WI38 (cell line): ENCODE measurements at regions not wholly inside any gene's neighbourhood (a gene's known extent, or its start where the extent isn't known, plus 50 kb on each side); places are given as distances from the start of the nearest gene placed in this dataset.

Experiments
- H3K4me3 ChIP-seq: 2 replicates; pipeline ENCODE4 v1.5.1; 2011; ENCODE audit warnings: low read depth, mild to moderate bottlenecking, control low read depth, low read length
- CTCF ChIP-seq: IDR thresholded peaks from 2 replicates; pipeline ENCODE4 v1.5.1; 2012; ENCODE audit warnings: low read depth, mild to moderate bottlenecking, control low read depth, low read length

DNA sequence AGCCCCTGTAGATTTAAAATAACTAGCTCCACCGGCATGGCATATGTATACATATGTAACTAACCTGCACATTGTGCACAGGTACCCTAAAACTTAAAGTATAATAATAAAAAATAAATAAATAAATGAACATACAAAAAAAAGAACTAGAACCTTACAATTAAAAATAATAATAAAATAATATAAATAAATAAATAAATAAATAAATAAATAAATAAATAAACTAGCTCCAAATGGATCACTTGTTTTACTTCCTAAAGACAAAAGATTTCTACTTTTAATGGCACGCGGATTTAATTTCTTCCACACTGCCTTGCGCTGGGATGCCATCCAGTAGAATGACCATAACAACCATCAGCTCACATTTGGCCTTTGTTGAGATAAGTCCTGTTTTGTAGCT lies 141.0 kb upstream of the NRSN1 start:
- no peak for TF ChIP-seq CTCF

DNA sequence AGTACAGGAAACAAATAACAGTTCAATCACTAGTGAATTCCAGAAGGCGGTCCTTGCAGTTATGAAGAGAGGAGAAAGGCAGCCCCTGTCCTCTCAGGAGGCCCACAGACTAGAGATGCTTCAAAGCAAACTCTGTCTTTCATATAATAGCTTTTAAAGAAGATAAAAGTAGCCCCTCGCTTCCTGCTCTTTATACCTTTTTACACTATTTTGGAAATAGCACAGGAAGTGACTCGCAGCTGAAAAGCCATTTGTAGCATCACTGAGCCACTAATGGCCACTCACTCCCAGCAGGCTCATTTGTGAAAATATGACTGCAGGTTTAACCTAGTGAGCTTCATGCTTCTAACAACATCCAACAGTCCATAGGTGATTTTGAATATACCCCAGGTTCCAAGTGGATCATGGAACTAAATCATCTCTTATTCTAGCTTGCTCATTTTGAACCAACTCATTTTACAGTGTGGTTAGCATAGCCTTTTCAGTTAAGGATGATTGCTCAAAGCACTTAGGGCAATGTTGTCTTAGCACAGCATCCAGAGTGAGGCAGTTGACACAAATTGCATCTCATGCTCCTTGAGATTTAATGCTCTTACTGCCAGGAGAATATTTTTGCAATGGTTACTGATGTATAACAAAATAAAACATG lies 136.0 kb upstream of the NRSN1 start:
- H3K4me3 ChIP-seq: no peak overlapping the region
- TF ChIP-seq CTCF: no peak

More for the DNA sequence above, 141.0 kb upstream of the NRSN1 start:
- H3K4me3 ChIP-seq: no peak overlapping the region

- no peak overlapping the region for H3K4me3 ChIP-seq
- no peak for TF ChIP-seq CTCF
Measured at GRCh38 chr6:23994013-23994412, 132.0 kb upstream of the NRSN1 start.

DNA sequence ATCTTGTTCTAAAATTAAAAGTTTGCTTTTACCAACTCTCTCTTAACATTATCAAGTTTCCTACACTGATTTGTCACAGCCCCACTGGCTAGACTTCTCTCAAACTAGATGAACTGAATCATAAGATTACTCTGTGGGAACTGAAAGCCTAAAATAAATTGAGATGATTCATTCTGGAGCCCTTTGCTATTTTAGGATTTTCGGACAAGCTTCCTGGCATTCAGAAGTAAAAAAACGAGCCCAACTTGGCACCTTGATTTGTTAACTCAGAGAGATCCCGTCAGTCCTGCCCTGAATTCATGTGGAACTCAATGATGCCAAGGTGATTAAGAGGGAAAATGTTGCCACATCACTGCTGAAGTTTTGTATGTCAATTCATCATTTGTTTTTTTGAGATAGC lies 122.0 kb upstream of the NRSN1 start:
- no peak for TF ChIP-seq CTCF
- no peak overlapping the region for H3K4me3 ChIP-seq

DNA sequence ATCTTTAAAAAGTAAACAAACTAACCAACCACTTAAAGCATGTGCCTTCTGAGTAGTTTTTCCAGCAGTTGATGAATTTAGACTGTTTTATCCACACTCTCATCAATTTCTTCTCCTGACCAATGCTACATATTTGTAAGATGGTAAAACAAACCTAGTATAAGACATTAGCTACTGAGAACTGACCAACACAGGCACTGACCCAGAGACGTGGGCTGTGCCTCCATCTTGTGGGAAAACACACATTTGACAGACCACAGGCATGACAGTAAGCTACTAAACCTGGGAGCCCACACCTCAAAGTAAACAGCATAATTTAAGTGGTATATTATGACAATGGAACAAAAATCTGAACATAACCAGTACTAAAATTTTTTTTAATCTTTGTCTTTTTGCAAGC lies 121.4 kb upstream of the NRSN1 start:
- no peak overlapping the region for H3K4me3 ChIP-seq
- no peak for TF ChIP-seq CTCF

- no peak overlapping the region for H3K4me3 ChIP-seq
- TF ChIP-seq CTCF: no peak
Measured at GRCh38 chr6:24006254-24006653, 119.8 kb upstream of the NRSN1 start.

DNA sequence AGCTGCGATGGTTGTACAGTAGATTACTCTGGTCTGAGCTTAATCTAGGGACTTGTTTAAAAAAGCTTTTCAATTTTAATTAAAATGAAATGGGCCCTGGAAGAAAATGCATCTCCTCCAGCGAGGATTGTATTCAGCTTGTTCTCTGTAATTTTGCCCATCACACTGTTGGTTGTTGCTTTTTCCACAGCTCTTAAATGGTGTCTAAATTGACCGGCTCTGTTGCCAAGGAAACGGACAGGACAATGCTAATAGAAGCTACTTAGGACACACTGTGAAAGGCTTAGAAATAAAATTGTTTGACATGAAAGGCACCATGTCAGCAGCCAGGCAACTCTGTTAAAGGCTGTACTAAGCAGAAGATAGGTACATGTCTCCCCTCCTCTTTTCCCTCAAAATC lies 116.7 kb upstream of the NRSN1 start:
- H3K4me3 ChIP-seq: no peak overlapping the region
- no peak for TF ChIP-seq CTCF
